Non-pigmented ciliary epithelial cell (primary cell): ENCODE measurements at regions not wholly inside any gene's neighbourhood (a gene's known extent, or its start where the extent isn't known, plus 50 kb on each side); places are given as distances from the start of the nearest gene placed in this dataset.
"Not testable (repeated sequence)": the region's sequence is repeated elsewhere in the genome, so short reads cannot be mapped to it uniquely, and the experiment has no call there.

ENCODE experiments used
- DNase-seq: peaks from one replicate; pipeline ENCODE4 v3.0.0-alpha.2; 2010; ENCODE audit warnings: low read depth

- DNase-seq, result no peak
Observed at GRCh38 chr16:79977940-79978836, 377.7 kb upstream of the MAF start.

- DNase-seq, result no peak
Observed at GRCh38 chr16:79973320-79973719, 372.8 kb upstream of the MAF start.

DNA sequence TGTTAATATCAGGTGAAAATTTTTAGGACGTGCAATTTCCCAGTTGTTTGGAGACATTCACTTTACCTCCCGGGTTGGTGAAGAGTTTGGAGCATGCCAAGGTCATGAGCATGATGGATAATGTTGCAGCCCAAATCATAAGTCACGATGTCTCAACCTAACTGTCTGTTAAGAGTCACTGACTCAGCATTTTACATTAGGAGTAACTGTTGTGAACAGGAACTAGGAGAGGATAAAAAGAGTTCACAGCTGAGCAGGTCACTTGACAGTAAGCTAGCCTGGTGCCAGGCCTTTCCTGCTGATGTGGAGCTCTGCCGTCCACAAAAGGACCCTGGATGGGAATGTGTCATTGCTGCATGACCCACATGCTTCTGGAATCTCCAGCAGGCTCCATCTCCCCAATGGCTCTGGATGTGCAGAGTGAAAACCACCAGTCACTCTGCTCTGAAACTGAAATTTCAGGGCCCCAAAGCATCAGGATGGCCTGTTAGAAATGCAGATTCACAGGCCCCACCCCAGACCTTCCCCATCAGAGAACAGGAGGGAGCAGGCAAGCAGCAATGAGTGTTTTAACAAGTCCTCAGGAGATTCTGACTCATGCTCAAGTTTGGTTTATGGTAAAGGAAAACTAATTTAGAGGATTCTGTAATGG, 371.6 kb upstream of the MAF start:
- no peak for DNase-seq

- no peak for DNase-seq
Observed at GRCh38 chr16:79971237-79971572, 370.7 kb upstream of the MAF start.

- DNase-seq, result no peak
Observed at GRCh38 chr16:79970551-79971236, 370.2 kb upstream of the MAF start.

GRCh38 chr16:79970087-79970486, 369.6 kb upstream of the MAF start:
- DNase-seq, result no peak

DNA sequence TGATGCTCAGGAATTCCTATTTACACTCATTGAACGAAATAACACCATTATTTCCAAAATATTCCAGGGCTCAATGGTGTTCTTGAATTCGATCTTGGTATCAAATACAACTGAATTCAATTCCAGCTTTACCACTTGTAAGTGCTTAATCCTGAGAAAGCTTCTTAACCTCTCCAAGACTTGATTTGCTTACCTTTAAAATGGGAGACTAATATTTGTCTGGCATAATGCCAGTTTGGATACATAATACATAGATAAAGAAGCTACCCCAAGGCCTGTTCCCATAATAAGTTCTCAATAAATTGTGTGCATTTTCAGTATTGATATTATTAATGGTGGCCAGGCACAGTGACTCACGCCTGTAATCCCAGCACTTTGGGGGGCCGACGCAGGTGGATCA, 368.9 kb upstream of the MAF start:
- no peak for DNase-seq

- no peak for DNase-seq
Observed at GRCh38 chr16:79966226-79966625, 365.7 kb upstream of the MAF start.

GRCh38 chr16:79965718-79966117, 365.2 kb upstream of the MAF start:
- DNase-seq, result no peak

DNA sequence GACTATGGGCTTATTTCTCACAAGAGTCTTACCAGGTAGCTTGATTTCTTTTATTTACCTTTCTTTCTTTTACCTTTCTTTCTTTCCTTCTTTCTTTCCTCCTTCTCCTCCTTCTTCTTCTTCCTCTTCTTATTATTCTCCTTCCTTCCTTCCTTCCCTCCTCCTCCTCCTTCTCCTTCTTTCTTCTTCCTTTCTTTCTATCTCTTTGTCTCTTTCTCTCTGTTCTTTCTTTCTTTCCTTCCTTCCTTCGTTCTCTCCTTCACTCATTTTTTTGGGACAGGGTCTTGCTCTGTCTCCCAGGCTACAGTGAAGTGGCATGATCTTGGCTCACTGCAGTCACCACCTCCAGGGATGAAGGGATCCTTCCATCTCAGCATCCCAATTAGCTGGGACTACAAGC, 363.6 kb upstream of the MAF start:
- DNase-seq, result no peak

GRCh38 chr16:79962962-79963361, 362.4 kb upstream of the MAF start:
- DNase-seq, result no peak

DNA sequence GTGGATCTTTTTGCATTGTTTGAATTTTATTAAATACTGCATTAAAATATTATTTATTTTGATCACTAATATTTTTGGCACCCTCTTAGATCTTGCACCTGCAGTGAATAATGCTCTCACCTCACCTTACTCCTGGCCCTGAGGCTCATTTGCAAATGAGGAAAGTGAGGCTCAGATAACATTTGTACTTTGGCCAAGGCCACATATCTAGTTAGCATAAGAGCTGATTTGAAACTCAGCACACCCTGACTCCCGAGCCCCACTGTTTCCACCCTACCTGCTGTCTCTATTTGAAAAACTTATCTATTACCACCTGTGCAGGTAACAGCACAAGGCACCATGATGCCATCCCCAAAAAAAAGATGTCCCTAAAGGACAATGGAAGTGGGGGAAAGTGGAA, 358.7 kb upstream of the MAF start:
- DNase-seq, result no peak

DNA sequence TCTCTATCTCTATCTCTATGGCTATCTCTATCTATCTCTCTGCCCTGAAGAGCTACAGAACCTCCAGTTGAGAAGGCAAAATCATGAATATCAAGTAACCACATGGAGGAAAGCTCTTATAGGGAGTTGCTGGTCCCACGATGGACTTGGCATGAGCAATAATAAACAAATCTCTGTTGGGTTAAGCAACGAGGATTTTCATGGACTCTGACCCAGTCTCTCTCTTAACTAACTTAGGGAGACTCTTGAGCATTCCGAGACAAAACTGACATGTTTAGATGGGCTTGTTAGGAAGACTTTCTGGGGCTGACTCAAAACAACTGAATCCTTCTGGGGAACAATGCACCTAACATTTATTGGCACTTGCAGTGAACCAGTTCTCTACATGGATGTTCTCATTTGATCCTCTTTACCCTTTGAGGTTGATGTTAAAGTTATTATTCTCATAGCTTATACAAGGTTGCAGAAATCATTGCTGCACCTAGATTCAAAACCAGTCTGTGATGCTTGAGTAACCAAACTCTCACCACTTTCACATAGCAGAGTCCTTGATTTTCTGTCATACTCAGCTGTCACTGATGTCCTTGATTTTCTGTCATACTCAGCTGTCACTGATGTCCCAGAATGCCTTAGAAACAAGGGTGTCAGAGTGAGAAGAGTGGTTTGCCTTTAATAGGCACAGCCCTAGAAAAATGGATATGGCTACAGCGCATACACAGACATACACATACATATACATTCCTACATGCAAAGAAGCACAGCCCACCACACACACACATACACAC, 354.6 kb upstream of the MAF start:
- no peak for DNase-seq

DNA sequence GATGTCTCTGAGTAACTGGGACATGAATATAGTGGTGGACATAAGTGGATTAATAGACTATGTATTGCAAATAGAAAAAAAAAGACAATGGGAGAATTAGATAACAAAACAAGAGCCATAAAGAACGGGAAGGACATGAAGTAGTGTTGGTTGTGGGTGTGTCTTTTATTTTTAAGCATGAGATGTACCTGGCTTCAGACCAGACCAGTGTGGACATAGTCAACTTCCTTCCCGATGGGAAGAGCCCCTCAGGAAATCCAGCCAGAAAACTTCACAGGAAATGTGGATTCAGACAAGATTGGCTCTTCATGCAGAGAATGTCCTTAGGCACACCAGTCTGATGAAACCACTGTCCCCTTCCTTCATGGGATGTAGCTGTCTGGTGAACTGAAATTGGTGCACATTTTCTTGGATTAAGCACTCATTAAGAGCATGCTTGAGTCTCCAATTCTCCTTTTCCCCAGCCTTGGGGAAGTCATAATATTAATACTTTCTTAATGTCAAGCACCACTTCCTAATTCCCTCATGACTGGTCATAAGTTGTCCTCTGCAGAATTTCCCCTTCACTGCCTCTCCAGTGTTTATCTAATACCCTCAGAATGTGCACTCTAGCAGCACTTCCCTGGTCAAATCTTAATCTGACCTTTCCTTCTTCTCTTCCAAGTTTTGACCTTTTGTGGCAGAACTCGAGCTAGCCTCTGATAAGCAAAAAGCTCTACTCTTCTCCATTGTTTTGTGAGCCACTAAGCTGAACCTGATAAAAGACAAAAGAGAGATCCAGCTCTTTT, 350.6 kb upstream of the MAF start:
- DNase-seq, result no peak

- no peak for DNase-seq
Observed at GRCh38 chr16:79949417-79949816, 348.9 kb upstream of the MAF start.

- DNase-seq, result no peak
Observed at GRCh38 chr16:79947771-79948170, 347.2 kb upstream of the MAF start.

GRCh38 chr16:79946252-79946651, 345.7 kb upstream of the MAF start:
- DNase-seq, result no peak

- no peak for DNase-seq
Observed at GRCh38 chr16:79943736-79944135, 343.2 kb upstream of the MAF start.

GRCh38 chr16:79938575-79938974, 338.0 kb upstream of the MAF start:
- no peak for DNase-seq

DNA sequence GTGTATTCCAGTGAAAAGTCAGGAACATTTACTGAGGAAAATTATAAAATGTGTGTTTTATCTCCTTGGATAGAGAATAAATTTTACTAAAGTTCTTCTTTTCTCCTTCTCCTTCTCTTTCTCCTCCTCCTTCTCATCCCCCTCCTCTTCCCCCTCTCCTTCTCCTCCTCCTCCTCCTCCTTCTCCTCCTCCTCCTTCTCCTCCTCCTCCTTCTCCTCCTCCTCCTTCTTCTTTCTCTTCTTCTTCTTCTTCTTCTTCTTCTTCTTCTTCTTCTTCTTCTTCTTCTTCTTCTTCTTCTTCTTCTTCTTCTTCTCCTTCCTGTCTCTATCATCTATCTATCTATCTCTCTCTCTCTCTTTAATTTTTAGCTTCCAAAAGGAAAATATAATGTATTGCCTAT, 337.1 kb upstream of the MAF start:
- not testable (repeated sequence) for DNase-seq

GRCh38 chr16:79933603-79934002, 333.1 kb upstream of the MAF start:
- no peak for DNase-seq

GRCh38 chr16:79932572-79932971, 332.0 kb upstream of the MAF start:
- no peak for DNase-seq
